Mesenchymal stem cell (in vitro differentiated cells and primary cell): ENCODE measurements at regions not wholly inside any gene's neighbourhood (a gene's known extent, or its start where the extent isn't known, plus 50 kb on each side); places are given as distances from the start of the nearest gene placed in this dataset.

Source experiments
- DNase-seq: peaks from one replicate; pipeline ENCODE4 v3.0.0-alpha.2; 2013
- H2AFZ ChIP-seq: one replicate; pipeline ENCODE4 v1.6.1; 2013; ENCODE audit warnings: low read depth, mild to moderate bottlenecking, control low read depth, inconsistent platforms, low read length, moderate library complexity
- H2AK5ac ChIP-seq: 2 replicates; pipeline ENCODE4 v1.6.1; 2013; ENCODE audit warnings: low read length, moderate library complexity, mild to moderate bottlenecking, inconsistent platforms; ENCODE audit not compliant: severe bottlenecking
- H2BK120ac ChIP-seq: one replicate; pipeline ENCODE4 v1.6.1; 2013; ENCODE audit warnings: low read depth, mild to moderate bottlenecking, inconsistent platforms, low read length, moderate library complexity
- H2BK12ac ChIP-seq, 2 experiments: one replicate each; pipeline ENCODE4 v1.6.1; 2013; ENCODE audit warnings: inconsistent platforms in 2 of 2, low read length in 2 of 2, mild to moderate bottlenecking in 2 of 2, moderate library complexity in 2 of 2, control low read depth in 1 of 2
- H2BK15ac ChIP-seq: one replicate; pipeline ENCODE4 v1.6.1; 2013; ENCODE audit warnings: mild to moderate bottlenecking, low read depth, inconsistent platforms; ENCODE audit not compliant: poor library complexity, severe bottlenecking
- H2BK5ac ChIP-seq: 2 replicates; pipeline ENCODE4 v1.6.1; 2013; ENCODE audit warnings: low read depth, mild to moderate bottlenecking, low read length, control low read depth, inconsistent platforms; ENCODE audit not compliant: poor library complexity, severe bottlenecking
- H3K14ac ChIP-seq, 2 experiments: one replicate each; pipeline ENCODE4 v1.6.1; 2013; ENCODE audit warnings: inconsistent platforms in 2 of 2, low read length in 2 of 2, control low read depth in 1 of 2, mild to moderate bottlenecking in 1 of 2, moderate library complexity in 1 of 2
- H3K18ac ChIP-seq, 2 experiments: one replicate each; pipeline ENCODE4 v1.6.1; 2013; ENCODE audit warnings: inconsistent platforms in 2 of 2, low read length in 2 of 2, control low read depth in 1 of 2, low read depth in 1 of 2, mild to moderate bottlenecking in 1 of 2
- H3K23ac ChIP-seq, 2 experiments: one replicate each; pipeline ENCODE4 v1.6.1; 2013; ENCODE audit warnings: inconsistent platforms in 2 of 2, low read length in 2 of 2, mild to moderate bottlenecking in 2 of 2, moderate library complexity in 2 of 2, control low read depth in 1 of 2
- H3K27ac ChIP-seq: 2 replicates; pipeline ENCODE4 v1.5.1; 2013; ENCODE audit warnings: mild to moderate bottlenecking, moderate library complexity, low read length, control low read depth, inconsistent platforms; ENCODE audit not compliant: poor library complexity, severe bottlenecking
- H3K27me3 ChIP-seq, 2 experiments: 2 replicates each; pipeline versions ENCODE4 v1.6.1 to v1.7.0; 2013; ENCODE audit warnings: low read length in 2 of 2, mild to moderate bottlenecking in 2 of 2, moderate library complexity in 2 of 2, control low read depth in 1 of 2, inconsistent platforms in 1 of 2; ENCODE audit not compliant: control insufficient read depth in 1 of 2, insufficient read depth in 1 of 2
- H3K36me3 ChIP-seq, 2 experiments: 2 replicates each; pipeline versions ENCODE4 v1.6.1 to v1.7.0; 2013; ENCODE audit warnings: low read length in 2 of 2, control low read depth in 1 of 2, inconsistent platforms in 1 of 2, low read depth in 1 of 2, mild to moderate bottlenecking in 1 of 2; ENCODE audit not compliant: insufficient read depth in 2 of 2, control insufficient read depth in 1 of 2
- H3K4ac ChIP-seq, 2 experiments: one replicate each; pipeline ENCODE4 v1.6.1; 2013; ENCODE audit warnings: inconsistent platforms in 2 of 2, low read length in 2 of 2, mild to moderate bottlenecking in 2 of 2, moderate library complexity in 2 of 2, control low read depth in 1 of 2, low read depth in 1 of 2
- H3K4me1 ChIP-seq: 2 replicates; pipeline ENCODE4 v1.6.1; 2013; ENCODE audit warnings: low read depth, low read length, control low read depth; ENCODE audit not compliant: control insufficient read depth, insufficient read depth
- H3K4me2 ChIP-seq: 2 replicates; pipeline ENCODE4 v1.6.1; 2013; ENCODE audit warnings: low read length, mild to moderate bottlenecking, inconsistent platforms; ENCODE audit not compliant: poor library complexity, severe bottlenecking
- H3K4me3 ChIP-seq, 2 experiments: 2 replicates each; pipeline versions ENCODE4 v1.5.1 to v1.7.0; 2013; ENCODE audit warnings: low read length in 2 of 2, mild to moderate bottlenecking in 2 of 2, control low read depth in 1 of 2, low read depth in 1 of 2; ENCODE audit not compliant: insufficient read depth in 1 of 2
- H3K79me1 ChIP-seq: replicated peaks from 2 replicates; pipeline ENCODE4 v1.6.1; 2013; ENCODE audit warnings: mild to moderate bottlenecking, control low read depth, low read length, inconsistent platforms; ENCODE audit not compliant: poor library complexity, severe bottlenecking
- H3K9ac ChIP-seq: 2 replicates; pipeline ENCODE4 v1.7.0; 2013; ENCODE audit warnings: mild to moderate bottlenecking, low read length, moderate library complexity
- H3K9me3 ChIP-seq: 2 replicates; pipeline ENCODE4 v1.7.0; 2013; ENCODE audit warnings: mild to moderate bottlenecking, low read length; ENCODE audit not compliant: control insufficient read depth
- H4K8ac ChIP-seq: one replicate; pipeline ENCODE4 v1.6.1; 2013; ENCODE audit warnings: inconsistent platforms, mild to moderate bottlenecking, low read length, moderate library complexity
- H4K91ac ChIP-seq: one replicate; pipeline ENCODE4 v1.6.1; 2013; ENCODE audit warnings: mild to moderate bottlenecking, low read length, inconsistent platforms
- WGBS: methylation state at CpG from one replicate; pipeline ENCODE4 v1.1.7; 2013; ENCODE audit warnings: mixed read lengths; 5-methylcytosine and 5-hydroxymethylcytosine counted together

GRCh38 chr7:84450772-84451171 lies 256.2 kb upstream of the SEMA3A start:
- Histone ChIP-seq H3K4me1 (no peaks in the 10 kb centered on the region), H2AFZ (no peak overlapping the region), H3K9me3 (no peaks in the 10 kb centered on the region), H3K27me3 (no peaks in the 10 kb centered on the region), H3K14ac (no peak overlapping the region), H3K27ac (no peak overlapping the region), H2AK5ac (no peak overlapping the region), H3K79me1 (no peaks in the 10 kb centered on the region), H3K23ac (no peak overlapping the region), H2BK12ac (no peak overlapping the region), H4K91ac (no peak overlapping the region), H3K9ac (no peak overlapping the region), H3K18ac (no peak overlapping the region), H2BK5ac (no peak overlapping the region), H2BK120ac (no peak overlapping the region), H3K36me3 (no peaks in the 10 kb centered on the region), H3K4me2 (no peak overlapping the region), H2BK15ac (no peak overlapping the region), H3K4ac (no peak overlapping the region), H4K8ac (no peak overlapping the region), H3K4me3 (no peak overlapping the region)
- DNase-seq: no peak

DNA sequence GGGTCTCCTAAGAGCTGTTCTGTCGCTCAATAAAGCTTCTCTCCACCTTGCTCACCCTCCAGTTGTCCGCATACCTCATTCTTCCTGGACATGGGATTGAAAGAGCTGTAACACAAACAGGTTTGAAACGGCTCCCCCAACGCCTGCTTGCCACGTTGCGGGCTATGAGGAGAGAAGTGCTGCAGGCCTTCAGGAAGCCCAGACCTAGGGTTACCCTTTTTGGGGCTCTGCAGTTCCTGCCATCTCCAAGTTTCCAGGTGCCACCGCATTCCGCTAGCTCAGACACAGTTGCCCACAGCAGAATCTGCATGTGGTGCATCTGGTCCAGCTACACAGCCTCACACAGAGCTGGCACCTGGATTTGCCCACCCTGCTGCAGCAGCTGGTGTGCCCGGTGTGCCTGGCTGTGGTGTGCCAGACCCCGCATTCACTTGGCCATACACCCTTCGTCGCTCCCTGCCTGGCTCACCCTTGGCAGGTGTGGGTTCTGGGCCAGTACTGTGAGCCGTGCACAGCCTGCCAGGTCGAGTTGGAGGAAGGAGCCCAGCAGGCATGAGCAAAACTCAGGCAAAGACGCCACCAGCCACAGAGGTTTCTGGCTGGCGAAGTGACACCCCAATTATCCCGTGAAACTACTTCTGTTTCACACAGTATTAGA lies 253.2 kb upstream of the SEMA3A start:
- Histone ChIP-seq H3K4ac (no peak overlapping the region), H4K91ac (no peak overlapping the region), H3K18ac (no peak overlapping the region), H3K79me1 (no peaks in the 10 kb centered on the region), H3K4me1 (no peaks in the 10 kb centered on the region), H3K36me3 (no peaks in the 10 kb centered on the region), H2BK5ac (no peak overlapping the region), H3K14ac (no peak overlapping the region), H2AFZ (no peak overlapping the region), H4K8ac (no peak overlapping the region), H2BK12ac (no peak overlapping the region), H2AK5ac (no peak overlapping the region), H3K4me3 (no peak overlapping the region), H3K4me2 (no peak overlapping the region), H3K27me3 (no peaks in the 10 kb centered on the region), H3K23ac (no peak overlapping the region), H2BK15ac (no peak overlapping the region), H3K9me3 (no peaks in the 10 kb centered on the region), H2BK120ac (no peak overlapping the region), H3K27ac (no peak overlapping the region), H3K9ac (no peak overlapping the region)
- 94% methylated on average over 15 of the region's 17 CpGs for WGBS
- DNase-seq: no peak

DNA sequence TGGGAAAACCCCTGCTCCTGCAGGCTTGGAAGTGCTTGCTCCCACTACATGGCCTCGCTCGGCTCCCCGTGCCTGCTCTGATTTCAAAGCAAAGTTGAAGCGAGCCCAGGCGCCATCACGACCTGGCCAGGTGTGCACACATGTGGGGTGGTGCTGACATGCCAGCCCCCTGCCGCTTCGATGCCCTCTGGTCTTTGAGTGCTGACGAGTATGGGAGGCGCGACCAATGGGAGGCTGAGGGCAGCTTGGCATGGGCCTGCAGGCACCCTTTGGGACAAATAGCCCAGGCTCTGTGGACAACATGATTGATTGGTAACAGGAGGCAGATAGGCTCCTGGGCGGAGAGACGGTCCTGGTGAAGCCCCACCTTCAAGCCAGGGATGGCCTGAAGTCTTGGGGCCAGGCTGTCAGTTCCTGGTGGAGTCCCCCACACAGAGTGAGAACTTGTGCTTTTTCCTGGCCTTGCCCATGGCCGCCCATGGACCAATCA lies 252.4 kb upstream of the SEMA3A start:
- Histone ChIP-seq H2BK12ac (no peak overlapping the region), H3K9me3 (no peaks in the 10 kb centered on the region), H3K4me1 (no peaks in the 10 kb centered on the region), H3K4me3 (no peak overlapping the region), H3K14ac (no peak overlapping the region), H3K18ac (no peak overlapping the region), H4K91ac (no peak overlapping the region), H4K8ac (no peak overlapping the region), H3K36me3 (no peaks in the 10 kb centered on the region), H3K27me3 (no peaks in the 10 kb centered on the region), H2BK15ac (no peak overlapping the region), H2AFZ (no peak overlapping the region), H2AK5ac (no peak overlapping the region), H3K79me1 (no peaks in the 10 kb centered on the region), H3K4me2 (no peak overlapping the region), H3K4ac (no peak overlapping the region), H3K23ac (no peak overlapping the region), H3K9ac (no peak overlapping the region), H2BK5ac (no peak overlapping the region), H3K27ac (no peak overlapping the region), H2BK120ac (no peak overlapping the region)
- WGBS: 96% methylated on average over 14 of the region's 14 CpGs
- no peak for DNase-seq

GRCh38 chr7:84425702-84426259 lies 231.2 kb upstream of the SEMA3A start:
- 100% methylated on average over 1 of the region's 5 CpGs for WGBS
- no peak overlapping the region for H2AFZ ChIP-seq
- H3K9me3 ChIP-seq: peaks cover 5% of the 10 kb centered on the region
- no peak overlapping the region for H3K27ac ChIP-seq
- H3K4me1 ChIP-seq: no peaks in the 10 kb centered on the region
- no peak overlapping the region for H2BK12ac ChIP-seq
- no peaks in the 10 kb centered on the region for H3K27me3 ChIP-seq
- H3K79me1 ChIP-seq: no peaks in the 10 kb centered on the region
- H4K91ac ChIP-seq: no peak overlapping the region
- H2BK5ac ChIP-seq: no peak overlapping the region
- H2AK5ac ChIP-seq: no peak overlapping the region
- H3K36me3 ChIP-seq: no peaks in the 10 kb centered on the region
- H3K4me2 ChIP-seq: no peak overlapping the region
- H3K4me3 ChIP-seq: no peak overlapping the region
- H3K23ac ChIP-seq: no peak overlapping the region
- H3K14ac ChIP-seq: no peak overlapping the region
- H3K18ac ChIP-seq: no peak overlapping the region
- no peak overlapping the region for H2BK120ac ChIP-seq
- H3K4ac ChIP-seq: no peak overlapping the region
- DNase-seq: no peak
- H3K9ac ChIP-seq: no peak overlapping the region
- no peak overlapping the region for H2BK15ac ChIP-seq
- no peak overlapping the region for H4K8ac ChIP-seq
